Thoracic aorta (tissue), 2 donors: ENCODE measurements at regions not wholly inside any gene's neighbourhood (a gene's known extent, or its start where the extent isn't known, plus 50 kb on each side); places are given as distances from the start of the nearest gene placed in this dataset.

Experiments used
- ATAC-seq: fragments of 150-250 bp; one replicate; pipeline ENCODE4 v1.8.0; 2017; ENCODE audit warnings: low read depth; ENCODE audit not compliant: insufficient number of reproducible peaks, low FRiP score
- DNase-seq: peaks from one replicate; pipeline ENCODE4 v3.0.0-alpha.2; 2020; ENCODE audit warnings: low spot score
- H3K27ac ChIP-seq, 2 donors: fragments of 200-600 bp; sonication (generic); 1 replicate in 1 of 2; 2 replicates in 1 of 2; pipeline ENCODE4 v1.5.1; 2016; ENCODE audit warnings: mild to moderate bottlenecking in 2 of 2, moderate library complexity in 2 of 2
- H3K27me3 ChIP-seq: fragments of 200-600 bp; sonication (generic); replicated peaks from 2 replicates; pipeline ENCODE4 v1.6.0; 2016; ENCODE audit warnings: mild to moderate bottlenecking; ENCODE audit not compliant: insufficient read depth
- H3K36me3 ChIP-seq: fragments of 200-600 bp; sonication (generic); one replicate; pipeline ENCODE4 v1.5.1; 2016
- H3K4me1 ChIP-seq, 2 donors: fragments of 200-600 bp; sonication (generic); 1 replicate in 1 of 2; 2 replicates in 1 of 2; pipeline versions ENCODE4 v1.5.1 to v1.6.0; 2016; ENCODE audit warnings: low read depth in 2 of 2, mild to moderate bottlenecking in 1 of 2; ENCODE audit not compliant: control insufficient read depth in 1 of 2
- H3K4me3 ChIP-seq: fragments of 200-600 bp; sonication (generic); 2 replicates; pipeline ENCODE4 v1.5.1; 2016; ENCODE audit warnings: mild to moderate bottlenecking
- H3K9me3 ChIP-seq: fragments of 200-600 bp; sonication (generic); 2 replicates; pipeline ENCODE4 v1.5.1; 2016
- CTCF ChIP-seq: fragments of 200-600 bp; sonication (generic); IDR thresholded peaks from one replicate; pipeline ENCODE4 v1.5.1; 2019; ENCODE audit warnings: antibody characterized with exemption

- H3K4me3 ChIP-seq: no peak overlapping the region
- DNase-seq (no peak), ATAC-seq (no peak)
- no peaks in the 10 kb centered on the region for H3K36me3 ChIP-seq
- no peaks in the 10 kb centered on the region for H3K27me3 ChIP-seq
- no peak for TF ChIP-seq CTCF
- H3K4me1 ChIP-seq: peaks cover 23 to 29% of the 10 kb centered on the region in 2 donors
- peak overlapping the region; percentile 73 to 86 for H3K27ac ChIP-seq
- no peaks in the 10 kb centered on the region for H3K9me3 ChIP-seq
Measured at GRCh38 chr3:3560591-3561311, 238.5 kb upstream of the LRRN1 start.

GRCh38 chr3:3559786-3560185 is 239.4 kb upstream of the LRRN1 start:
- Histone ChIP-seq H3K36me3 (no peaks in the 10 kb centered on the region), H3K27me3 (no peaks in the 10 kb centered on the region), H3K4me1 (peaks cover 23 to 29% of the 10 kb centered on the region in 2 donors), H3K9me3 (no peaks in the 10 kb centered on the region), H3K27ac (peak overlapping the region; percentile 73 to 86), H3K4me3 (no peak overlapping the region)
- TF ChIP-seq CTCF: no peak
- DNase-seq: no peak
- ATAC-seq: no peak

- Histone ChIP-seq H3K27me3 (no peaks in the 10 kb centered on the region), H3K36me3 (no peaks in the 10 kb centered on the region), H3K4me3 (no peak overlapping the region), H3K9me3 (no peaks in the 10 kb centered on the region), H3K4me1 (peaks cover 15 to 19% of the 10 kb centered on the region in 2 donors), H3K27ac (no peak overlapping the region)
- no peak for ATAC-seq
- TF ChIP-seq CTCF: no peak
- no peak for DNase-seq
Measured at GRCh38 chr3:3556078-3556477, 243.2 kb upstream of the LRRN1 start.

GRCh38 chr3:3553236-3553635 is 246.0 kb upstream of the LRRN1 start:
- no peaks in the 10 kb centered on the region for H3K27me3 ChIP-seq
- no peaks in the 10 kb centered on the region for H3K36me3 ChIP-seq
- no peak for ATAC-seq
- TF ChIP-seq CTCF: no peak
- DNase-seq: no peak
- H3K4me1 ChIP-seq: no peaks in the 10 kb centered on the region
- H3K9me3 ChIP-seq: peaks cover 9% of the 10 kb centered on the region
- no peak overlapping the region for H3K27ac ChIP-seq
- H3K4me3 ChIP-seq: no peak overlapping the region

GRCh38 chr3:3552761-3553160 is 246.5 kb upstream of the LRRN1 start:
- Histone ChIP-seq H3K4me1 (no peaks in the 10 kb centered on the region), H3K36me3 (no peaks in the 10 kb centered on the region), H3K4me3 (no peak overlapping the region), H3K27ac (no peak overlapping the region), H3K27me3 (no peaks in the 10 kb centered on the region), H3K9me3 (peaks cover 9% of the 10 kb centered on the region)
- ATAC-seq (no peak), DNase-seq (no peak)
- TF ChIP-seq CTCF: no peak
